ENCODE measurements at regions not wholly inside any gene's neighbourhood (a gene's known extent, or its start where the extent isn't known, plus 50 kb on each side); places are given as distances from the start of the nearest gene placed in this dataset.

GRCh38 chr13:94798738-94799137 is 86.4 kb upstream of the SOX21 start:
- no peak for TF ChIP-seq CTCF (IDR thresholded peaks at IDR 0.05; ENCODE audit: poor library complexity, severe bottlenecking)
- TF ChIP-seq EZH2 (IDR thresholded peaks at IDR 0.05; ENCODE audit: borderline replicate concordance, insufficient read depth, low read length, poor library complexity, severe bottlenecking): no peak
- no peak for TF ChIP-seq POLR2AphosphoS5 (IDR thresholded peaks at IDR 0.05)
- TF ChIP-seq RAD21 (conservative IDR thresholded peaks at IDR 0.05): no peak
- no peak for TF ChIP-seq REST (IDR thresholded peaks at IDR 0.05; ENCODE audit: borderline replicate concordance)
